GM12878 (cell line): ENCODE measurements at regions not wholly inside any gene's neighbourhood (a gene's known extent, or its start where the extent isn't known, plus 50 kb on each side); places are given as distances from the start of the nearest gene placed in this dataset.
A peak's percentile ranks its signal among the peaks of the same experiment; 100 is the strongest.

Source experiments
- ATAC-seq: fragments of 200-7000 bp; cut with Tn5 transposase; 3 replicates; pipeline ENCODE4 v1.9.1; 2020; ENCODE audit warnings: mild to moderate bottlenecking, moderate library complexity
- BruUV-seq: library from RNA; stranded (reverse); fragments of 400-500 nt; replicated peaks from 2 replicates; lab custom pipeline; 2021; lab: Mats Ljungman, UMichigan
- CTCF ChIA-PET: fragments of 300-600 bp; sonication (Branson Sonifier 250); formaldehyde crosslinking; extraction: SDS; loops from one replicate; lab custom pipeline; 2021; ENCODE audit warnings: inconsistent platforms; lab: Yijun Ruan, JAX
- POLR2A ChIA-PET: fragments of 350-600 bp; formaldehyde crosslinking; extraction: SDS; loops from one replicate; lab custom pipeline; 2021; ENCODE audit warnings: inconsistent platforms; lab: Charles Lee
- RAD21 ChIA-PET: fragments of 300-600 bp; sonication (Branson Sonifier 250); formaldehyde crosslinking; loops from one replicate; lab custom pipeline; 2023; ENCODE audit warnings: antibody characterized with exemption; ENCODE audit not compliant: unreplicated experiment; lab: Charles Lee
- SMC1A ChIA-PET: fragments of 300-600 bp; sonication (Branson Sonifier 250); formaldehyde crosslinking; loops from one replicate; lab custom pipeline; 2023; ENCODE audit not compliant: unreplicated experiment, uncharacterized antibody; lab: Charles Lee
- DNase-seq: peaks from one replicate; pipeline ENCODE4 v3.0.0-alpha.2; 2011; ENCODE audit warnings: low read depth, low spot score
- FAIRE-seq: peaks from 3 replicates; lab custom pipeline; 2011; peaks lifted over from hg19 to GRCh38; lab: Jason Lieb, UNC
- H2AFZ ChIP-seq: 2 replicates; pipeline ENCODE4 v1.6.0; 2011; ENCODE audit warnings: low read depth, low read length, control low read depth; ENCODE audit not compliant: control insufficient read depth
- H3K27ac ChIP-seq: 2 replicates; pipeline ENCODE4 v1.5.1; 2011; ENCODE audit warnings: control low read depth; ENCODE audit not compliant: control insufficient read depth, insufficient read depth
- H3K27me3 ChIP-seq, 2 experiments: replicated peaks in 1 of 2; 2 replicates each; pipeline versions ENCODE4 v1.6.0 to v1.6.1; 2011; ENCODE audit warnings: low read length in 1 of 2; ENCODE audit not compliant: control insufficient read depth in 2 of 2, insufficient read depth in 2 of 2
- H3K36me3 ChIP-seq, 2 experiments: 2 replicates each; pipeline ENCODE4 v1.5.1; 2011; ENCODE audit warnings: low read length in 1 of 2; ENCODE audit not compliant: control insufficient read depth in 2 of 2, insufficient read depth in 2 of 2
- H3K4me1 ChIP-seq: 2 replicates; pipeline ENCODE4 v1.6.1; 2011; ENCODE audit warnings: mild to moderate bottlenecking, low read length, moderate library complexity, mixed read lengths; ENCODE audit not compliant: control insufficient read depth, insufficient read depth
- H3K4me2 ChIP-seq: 2 replicates; pipeline ENCODE4 v1.6.0; 2011; ENCODE audit warnings: control low read depth; ENCODE audit not compliant: control insufficient read depth, insufficient read depth
- H3K4me3 ChIP-seq: fragments of 200-600 bp; sonication (generic); 2 replicates; pipeline ENCODE4 v1.5.1; 2016
- H3K79me2 ChIP-seq: 2 replicates; pipeline ENCODE4 v1.6.0; 2011; ENCODE audit warnings: low read length; ENCODE audit not compliant: control insufficient read depth, insufficient read depth
- H3K9ac ChIP-seq: 2 replicates; pipeline ENCODE4 v1.8.0; 2011; ENCODE audit warnings: low read length, control low read depth, mixed read lengths; ENCODE audit not compliant: control insufficient read depth, insufficient read depth
- H3K9me3 ChIP-seq: replicated peaks from 3 replicates; pipeline ENCODE4 v1.5.1; 2011; ENCODE audit warnings: mild to moderate bottlenecking, low read length; ENCODE audit not compliant: control insufficient read depth, insufficient read depth
- H4K20me1 ChIP-seq: 2 replicates; pipeline ENCODE4 v1.6.0; 2011; ENCODE audit not compliant: control insufficient read depth, insufficient read depth
- CHD4 ChIP-seq: fragments of 200-600 bp; sonication (generic); IDR thresholded peaks from 2 replicates; pipeline ENCODE4 v1.6.1; 2016; ENCODE audit warnings: mild to moderate bottlenecking
- CREB1 ChIP-seq: IDR thresholded peaks from 2 replicates; pipeline ENCODE4 v1.6.1; 2012; ENCODE audit warnings: low read depth, mild to moderate bottlenecking, inconsistent platforms
- ETV6 ChIP-seq, 2 experiments: fragments of 450-650 bp in 1 of 2; IDR thresholded peaks in 1 of 2; conservative IDR thresholded peaks in 1 of 2; 2 replicates each; pipeline ENCODE4 v1.6.1; 2014; ENCODE audit warnings: antibody characterized with exemption in 1 of 2, borderline replicate concordance in 1 of 2, low read depth in 1 of 2, mild to moderate bottlenecking in 1 of 2, moderate library complexity in 1 of 2
- IKZF2 ChIP-seq, 2 experiments: fragments of 450-650 bp; IDR thresholded peaks; 2 replicates each; pipeline ENCODE4 v1.6.1; 2017; ENCODE audit warnings: mild to moderate bottlenecking in 2 of 2, moderate library complexity in 2 of 2
- MYB ChIP-seq: fragments of 150-350 bp; IDR thresholded peaks from 2 replicates; pipeline ENCODE4 v1.6.1; 2014; ENCODE audit warnings: mild to moderate bottlenecking, low read depth, low read length, borderline replicate concordance
- MYC ChIP-seq: IDR thresholded peaks from 2 replicates; pipeline ENCODE4 v1.6.1; 2011; ENCODE audit warnings: mild to moderate bottlenecking, low read length, moderate library complexity, inconsistent platforms; ENCODE audit not compliant: insufficient read depth, insufficient replicate concordance, insufficient read length, severe bottlenecking
- PAX8 ChIP-seq: fragments of 450-650 bp; IDR thresholded peaks from 2 replicates; pipeline ENCODE4 v1.6.1; 2017; ENCODE audit warnings: mild to moderate bottlenecking, moderate library complexity
- RUNX3 ChIP-seq: IDR thresholded peaks from 2 replicates; pipeline ENCODE4 v1.6.1; 2012; ENCODE audit warnings: low read length, inconsistent platforms
- SMARCA5 ChIP-seq: fragments of 450-650 bp; IDR thresholded peaks from 2 replicates; pipeline ENCODE4 v1.6.1; 2017; ENCODE audit warnings: mild to moderate bottlenecking
- SPI1 ChIP-seq: IDR thresholded peaks from 2 replicates; pipeline ENCODE4 v1.6.1; 2011; ENCODE audit warnings: low read depth, mild to moderate bottlenecking, low read length, moderate library complexity, borderline replicate concordance; ENCODE audit not compliant: insufficient read depth
- WGBS: methylation state at CpG from one replicate; pipeline ENCODE4 v1.1.6; 2016; ENCODE audit warnings: low lambda C conversion rate; ENCODE audit not compliant: insufficient replicate concordance, insufficient coverage; ENCODE audit errors: missing lambda C conversion rate; 5-methylcytosine and 5-hydroxymethylcytosine counted together
- in situ Hi-C: fragments of 300-500 bp; cut with MboI; formaldehyde crosslinking; loops from 9 replicates; pipeline ENCODE4 v1.14.3; 2018; ENCODE audit warnings: mixed read lengths
- intact Hi-C: fragments of 100-400 bp; cut with micrococcal nuclease; formaldehyde crosslinking; loops from one replicate; pipeline ENCODE4 v1.14.2; 2022; ENCODE audit not compliant: unreplicated experiment
- TF ChIP-seq, protein P1 (sequence below): IDR thresholded peaks from 2 replicates; pipeline ENCODE4 v1.6.1; 2012; ENCODE audit warnings: low read depth, low read length, improper control_type of control experiment
- TF ChIP-seq, protein P2 (sequence below): fragments of 450-650 bp; IDR thresholded peaks from 2 replicates; pipeline ENCODE4 v1.6.1; 2018; ENCODE audit warnings: mild to moderate bottlenecking, low read depth, moderate library complexity; ENCODE audit not compliant: partially characterized antibody
- TF ChIP-seq, protein P3 (sequence below): IDR thresholded peaks from 2 replicates; pipeline ENCODE4 v1.6.1; 2011; ENCODE audit warnings: borderline replicate concordance, low read depth, mild to moderate bottlenecking, moderate library complexity, low read length; ENCODE audit not compliant: insufficient read depth, poor library complexity, severe bottlenecking
- TF ChIP-seq, protein P4 (sequence below): IDR thresholded peaks from 2 replicates; pipeline ENCODE4 v1.6.1; 2011; ENCODE audit warnings: mild to moderate bottlenecking, low read depth, low read length, moderate library complexity; ENCODE audit not compliant: insufficient replicate concordance

DNA sequence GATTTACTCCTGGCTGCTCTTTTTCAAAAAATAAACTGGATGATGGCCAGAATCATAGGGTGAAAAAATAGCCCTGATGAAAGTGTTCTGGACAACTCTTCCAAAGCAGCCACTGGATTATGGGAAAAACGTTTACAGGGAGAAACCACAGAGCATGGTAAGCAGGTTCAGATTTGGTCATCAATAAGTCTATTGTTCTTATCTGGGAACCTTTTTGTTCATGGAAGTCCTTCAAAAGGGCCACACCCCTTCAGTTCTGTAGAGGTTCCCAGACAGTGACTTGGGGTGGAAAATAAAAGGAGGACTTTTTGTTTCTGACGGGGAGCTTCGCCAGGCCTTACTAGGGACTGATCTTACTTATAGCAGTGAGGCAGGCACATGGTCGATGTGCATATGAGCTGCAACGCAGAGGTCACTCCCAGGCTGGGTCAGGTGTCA is 117.4 kb upstream of the SLC38A2 start (continued):
- TF ChIP-seq, protein P1, sequence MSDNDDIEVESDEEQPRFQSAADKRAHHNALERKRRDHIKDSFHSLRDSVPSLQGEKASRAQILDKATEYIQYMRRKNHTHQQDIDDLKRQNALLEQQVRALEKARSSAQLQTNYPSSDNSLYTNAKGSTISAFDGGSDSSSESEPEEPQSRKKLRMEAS, result no peak

DNA sequence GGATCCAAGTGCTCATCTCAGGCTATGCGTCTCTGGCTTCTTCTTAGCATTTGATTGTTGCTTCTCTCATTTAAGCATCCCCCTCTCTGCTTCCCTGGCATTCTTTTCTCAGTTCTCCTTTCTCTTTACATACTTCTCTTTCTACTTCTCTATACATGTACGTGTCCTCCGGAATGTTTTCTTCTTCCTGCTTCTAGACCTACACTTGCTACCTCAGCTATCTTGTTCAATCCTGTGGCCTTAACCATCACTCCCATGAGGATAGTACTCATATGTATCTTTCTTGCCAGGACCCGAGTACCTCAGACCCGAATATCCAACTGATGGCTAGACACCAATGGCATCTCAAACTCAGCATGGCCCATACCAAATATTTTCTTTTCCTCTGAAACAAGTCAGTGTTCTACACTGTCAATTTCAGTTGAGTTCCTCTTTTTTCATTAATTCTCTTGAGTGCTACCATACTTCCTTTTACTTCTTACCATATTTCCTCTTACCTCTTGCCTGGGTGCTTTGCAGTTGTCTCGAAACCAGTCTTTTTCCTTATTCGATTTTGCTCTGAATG is 115.1 kb upstream of the SLC38A2 start:
- ChIA-PET SMC1A (no interaction called here), CTCF (no interaction called here), RAD21 (no interaction called here), POLR2A (no interaction called here)
- Histone ChIP-seq H3K4me3 (no peak overlapping the region), H3K36me3 (no peaks in the 10 kb centered on the region), H2AFZ (peak overlapping the region; percentile 9; the same call in 1 of the 2 replicates), H3K27me3 (no peaks in the 10 kb centered on the region), H3K27ac (no peak overlapping the region), H4K20me1 (no peaks in the 10 kb centered on the region), H3K9me3 (no peaks in the 10 kb centered on the region), H3K4me2 (no peak overlapping the region), H3K4me1 (no peaks in the 10 kb centered on the region), H3K9ac (no peak overlapping the region), H3K79me2 (no peaks in the 10 kb centered on the region)
- BruUV-seq, result no TSS peak
- WGBS, result 6% methylated on average over 6 of the region's 7 CpGs
- no peak for DNase-seq
- in situ Hi-C loops, result no loop called here
- intact Hi-C loops, result no loop called here
- no peak for FAIRE-seq
- ATAC-seq, result peak; percentile 54
- TF ChIP-seq CHD4 (no peak), IKZF2 (IDR thresholded peaks at IDR 0.05) (peak in 1 of 2 experiments; percentile 55; a peak in 2 of 4 replicates), ETV6 (conservative IDR thresholded peaks at IDR 0.05 in 1 of 2, IDR thresholded peaks at IDR 0.05 in 1 of 2; ENCODE audit: borderline replicate concordance in 1 of 2, low read depth in 1 of 2) (peak in 1 of 2 experiments; percentile 12; a peak in 1 of 4 replicates), CREB1 (no peak), PAX8 (no peak), SMARCA5 (no peak), MYC (no peak), MYB (no peak), RUNX3 (no peak), SPI1 (peak; percentile 59; the same call in 1 of the 2 replicates)
- TF ChIP-seq, protein P2, sequence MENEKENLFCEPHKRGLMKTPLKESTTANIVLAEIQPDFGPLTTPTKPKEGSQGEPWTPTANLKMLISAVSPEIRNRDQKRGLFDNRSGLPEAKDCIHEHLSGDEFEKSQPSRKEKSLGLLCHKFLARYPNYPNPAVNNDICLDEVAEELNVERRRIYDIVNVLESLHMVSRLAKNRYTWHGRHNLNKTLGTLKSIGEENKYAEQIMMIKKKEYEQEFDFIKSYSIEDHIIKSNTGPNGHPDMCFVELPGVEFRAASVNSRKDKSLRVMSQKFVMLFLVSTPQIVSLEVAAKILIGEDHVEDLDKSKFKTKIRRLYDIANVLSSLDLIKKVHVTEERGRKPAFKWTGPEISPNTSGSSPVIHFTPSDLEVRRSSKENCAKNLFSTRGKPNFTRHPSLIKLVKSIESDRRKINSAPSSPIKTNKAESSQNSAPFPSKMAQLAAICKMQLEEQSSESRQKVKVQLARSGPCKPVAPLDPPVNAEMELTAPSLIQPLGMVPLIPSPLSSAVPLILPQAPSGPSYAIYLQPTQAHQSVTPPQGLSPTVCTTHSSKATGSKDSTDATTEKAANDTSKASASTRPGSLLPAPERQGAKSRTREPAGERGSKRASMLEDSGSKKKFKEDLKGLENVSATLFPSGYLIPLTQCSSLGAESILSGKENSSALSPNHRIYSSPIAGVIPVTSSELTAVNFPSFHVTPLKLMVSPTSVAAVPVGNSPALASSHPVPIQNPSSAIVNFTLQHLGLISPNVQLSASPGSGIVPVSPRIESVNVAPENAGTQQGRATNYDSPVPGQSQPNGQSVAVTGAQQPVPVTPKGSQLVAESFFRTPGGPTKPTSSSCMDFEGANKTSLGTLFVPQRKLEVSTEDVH, result no peak
- TF ChIP-seq, protein P3, sequence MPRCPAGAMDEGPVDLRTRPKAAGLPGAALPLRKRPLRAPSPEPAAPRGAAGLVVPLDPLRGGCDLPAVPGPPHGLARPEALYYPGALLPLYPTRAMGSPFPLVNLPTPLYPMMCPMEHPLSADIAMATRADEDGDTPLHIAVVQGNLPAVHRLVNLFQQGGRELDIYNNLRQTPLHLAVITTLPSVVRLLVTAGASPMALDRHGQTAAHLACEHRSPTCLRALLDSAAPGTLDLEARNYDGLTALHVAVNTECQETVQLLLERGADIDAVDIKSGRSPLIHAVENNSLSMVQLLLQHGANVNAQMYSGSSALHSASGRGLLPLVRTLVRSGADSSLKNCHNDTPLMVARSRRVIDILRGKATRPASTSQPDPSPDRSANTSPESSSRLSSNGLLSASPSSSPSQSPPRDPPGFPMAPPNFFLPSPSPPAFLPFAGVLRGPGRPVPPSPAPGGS, result no peak
- TF ChIP-seq, protein P4, sequence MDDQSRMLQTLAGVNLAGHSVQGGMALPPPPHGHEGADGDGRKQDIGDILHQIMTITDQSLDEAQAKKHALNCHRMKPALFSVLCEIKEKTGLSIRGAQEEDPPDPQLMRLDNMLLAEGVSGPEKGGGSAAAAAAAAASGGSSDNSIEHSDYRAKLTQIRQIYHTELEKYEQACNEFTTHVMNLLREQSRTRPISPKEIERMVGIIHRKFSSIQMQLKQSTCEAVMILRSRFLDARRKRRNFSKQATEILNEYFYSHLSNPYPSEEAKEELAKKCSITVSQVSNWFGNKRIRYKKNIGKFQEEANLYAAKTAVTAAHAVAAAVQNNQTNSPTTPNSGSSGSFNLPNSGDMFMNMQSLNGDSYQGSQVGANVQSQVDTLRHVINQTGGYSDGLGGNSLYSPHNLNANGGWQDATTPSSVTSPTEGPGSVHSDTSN, result no peak
